ENCODE measurements at regions not wholly inside any gene's neighbourhood (a gene's known extent, or its start where the extent isn't known, plus 50 kb on each side); places are given as distances from the start of the nearest gene placed in this dataset.

- H2AFZ ChIP-seq (ENCODE audit: low read depth, low read length, poor library complexity, severe bottlenecking) = no peak overlapping the region
- H3K79me2 ChIP-seq (ENCODE audit: insufficient read depth, low read length) = no peaks in the 10 kb centered on the region
- no peak overlapping the region for H3K4me2 ChIP-seq (ENCODE audit: low read length)
- no peaks in the 10 kb centered on the region for H3K9me3 ChIP-seq (ENCODE audit: control insufficient read depth in 1 of 2, insufficient read depth in 1 of 2, low read depth in 1 of 2, low read length in 2 of 2)
- no peaks in the 10 kb centered on the region for H3K27me3 ChIP-seq (ENCODE audit: insufficient read depth, low read length)
- CTCF ChIA-PET = no interaction called here
- DNase-seq (ENCODE audit: low read depth, low spot score) (no peak), ATAC-seq (no peak)
- H3K36me3 ChIP-seq (ENCODE audit: control insufficient read depth in 1 of 2, insufficient read depth in 2 of 2, low read length in 2 of 2) = no peaks in the 10 kb centered on the region
- no peaks in the 10 kb centered on the region for H3K9me2 ChIP-seq (ENCODE audit: insufficient read depth)
- no peaks in the 10 kb centered on the region for H4K20me1 ChIP-seq (ENCODE audit: insufficient read depth)
- no peak overlapping the region for H3K9ac ChIP-seq (ENCODE audit: low read length)
- no peak overlapping the region for H3K4me3 ChIP-seq (replicated peaks in 1 of 2; ENCODE audit: low read depth in 1 of 2, low read length in 2 of 2)
- no peak overlapping the region for H3K27ac ChIP-seq (ENCODE audit: low read depth, low read length)
- no peaks in the 10 kb centered on the region for H3K4me1 ChIP-seq (ENCODE audit: control insufficient read depth in 1 of 2, insufficient read depth in 2 of 2, low read length in 2 of 2)
- POLR2A ChIA-PET = no interaction called here
- intact Hi-C loops (cut with micrococcal nuclease) = no loop called here
- no peak for TF ChIP-seq CBX3 (IDR thresholded peaks at IDR 0.05; ENCODE audit: low read depth)
- no peak for TF ChIP-seq ZBTB33 (IDR thresholded peaks at IDR 0.05; ENCODE audit: extremely low read depth, insufficient replicate concordance, low read length)
- TF ChIP-seq POLR2A (IDR thresholded peaks at IDR 0.05; ENCODE audit: borderline replicate concordance, extremely low read depth, insufficient read depth, insufficient read length) = no peak
- TF ChIP-seq ATF3 (IDR thresholded peaks at IDR 0.05) = no peak
- TF ChIP-seq JUND (IDR thresholded peaks at IDR 0.05) = no peak
- no peak for TF ChIP-seq EZH2 (IDR thresholded peaks at IDR 0.05)
- no peak for TF ChIP-seq POLR2AphosphoS5 (IDR thresholded peaks at IDR 0.05; ENCODE audit: low read depth, low read length)
- no peak for TF ChIP-seq SP1 (IDR thresholded peaks at IDR 0.05; ENCODE audit: low read depth)
- TF ChIP-seq ELF1 (IDR thresholded peaks at IDR 0.05; ENCODE audit: borderline replicate concordance, low read depth) = no peak
- TF ChIP-seq SIN3A (IDR thresholded peaks at IDR 0.05; ENCODE audit: low read depth) = no peak
- no peak for TF ChIP-seq SRF (IDR thresholded peaks at IDR 0.05; ENCODE audit: low read depth)
- no peak for TF ChIP-seq ZNF274 (IDR thresholded peaks at IDR 0.05; ENCODE audit: low read depth, low read length)
- no peak for TF ChIP-seq REST (IDR thresholded peaks at IDR 0.05; ENCODE audit: low read depth)
- TF ChIP-seq MAX (IDR thresholded peaks at IDR 0.05) = no peak
- TF ChIP-seq CEBPB (IDR thresholded peaks at IDR 0.05; ENCODE audit: low read depth) = no peak
- no peak for TF ChIP-seq ZFX (IDR thresholded peaks at IDR 0.05)
- no peak for TF ChIP-seq EZH2phosphoT487 (IDR thresholded peaks at IDR 0.05; ENCODE audit: borderline replicate concordance)
- no peak for TF ChIP-seq EGR1 (IDR thresholded peaks at IDR 0.05; ENCODE audit: low read depth)
- TF ChIP-seq FOSL1 (IDR thresholded peaks at IDR 0.05; ENCODE audit: low read depth) = no peak
- no peak for TF ChIP-seq CTCF (IDR thresholded peaks at IDR 0.05 in 2 of 3, conservative IDR thresholded peaks at IDR 0.05 in 1 of 3; ENCODE audit: borderline replicate concordance in 1 of 3, insufficient read depth in 1 of 3, low read depth in 2 of 3, low read length in 2 of 3)
- no TSS peak for BruUV-seq (replicated peaks)
- RAD21 ChIA-PET (ENCODE audit: low non-redundant PET in 1 of 2, low total read pairs in 2 of 2, uncharacterized antibody in 2 of 2, unreplicated experiment in 2 of 2) = no interaction called here
These were observed 97.8 kb downstream of the TMEM18 start for GRCh38 chr2:579351-579886.

Data from HCT116 (cell line).